Ishikawa (cell line): ENCODE measurements at regions not wholly inside any gene's neighbourhood (a gene's known extent, or its start where the extent isn't known, plus 50 kb on each side); places are given as distances from the start of the nearest gene placed in this dataset.

Experiments
- EP300 ChIP-seq: IDR thresholded peaks from 2 replicates; pipeline ENCODE4 v1.6.1; 2012; ENCODE audit warnings: borderline replicate concordance
- FOXM1 ChIP-seq: IDR thresholded peaks from 2 replicates; pipeline ENCODE4 v1.6.1; 2012; ENCODE audit warnings: low read depth, borderline replicate concordance
- MAX ChIP-seq: IDR thresholded peaks from 2 replicates; pipeline ENCODE4 v1.6.1; 2012
- REST ChIP-seq: IDR thresholded peaks from 2 replicates; pipeline ENCODE4 v1.6.1; 2012; ENCODE audit warnings: low read depth, mild to moderate bottlenecking
- TAF1 ChIP-seq: IDR thresholded peaks from 2 replicates; pipeline ENCODE4 v1.6.1; 2012; ENCODE audit warnings: low read depth, mild to moderate bottlenecking
- TEAD4 ChIP-seq: IDR thresholded peaks from 2 replicates; pipeline ENCODE4 v1.6.1; 2012
- YY1 ChIP-seq: IDR thresholded peaks from 2 replicates; pipeline ENCODE4 v1.6.1; 2012; ENCODE audit warnings: low read depth

DNA sequence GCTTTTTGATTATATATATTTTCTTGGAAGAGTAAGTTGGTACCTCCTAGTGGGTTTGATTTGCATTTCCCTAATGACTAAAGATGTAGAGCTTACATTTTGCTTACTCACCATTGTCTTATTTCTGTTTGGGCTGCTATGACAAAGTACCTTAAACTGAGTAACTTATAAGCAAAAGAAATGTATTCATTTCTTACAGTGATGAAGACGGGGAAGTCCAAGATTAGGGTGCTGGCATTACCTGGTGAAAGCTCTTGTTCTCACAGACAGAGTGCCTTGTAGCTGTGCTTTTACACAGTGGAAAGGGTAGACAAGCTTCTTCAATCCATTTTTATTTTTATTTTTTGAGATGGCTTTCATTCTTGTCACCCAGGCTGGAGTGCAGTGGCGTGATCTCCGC is 229.2 kb upstream of the AGA start:
- TF ChIP-seq MAX: no peak
- no peak for TF ChIP-seq TAF1
- no peak for TF ChIP-seq EP300
- TF ChIP-seq YY1: no peak
- TF ChIP-seq TEAD4: no peak
- TF ChIP-seq REST: no peak
- no peak for TF ChIP-seq FOXM1
